WTC11 (cell line): ENCODE measurements at regions not wholly inside any gene's neighbourhood (a gene's known extent, or its start where the extent isn't known, plus 50 kb on each side); places are given as distances from the start of the nearest gene placed in this dataset.

Experiments used
- ATAC-seq: fragments of 200-7000 bp; cut with Tn5 transposase; 2 replicates; pipeline ENCODE4 v1.10.0; 2021; ENCODE audit warnings: mild to moderate bottlenecking, moderate library complexity
- CTCF ChIA-PET: fragments of 300-600 bp; sonication (Branson Sonifier 250); formaldehyde crosslinking; loops from one replicate; lab custom pipeline; 2021; ENCODE audit warnings: antibody characterized with exemption; lab: Charles Lee
- POLR2A ChIA-PET: fragments of 350-600 bp; sonication (Branson Sonifier 250); formaldehyde crosslinking; loops from one replicate; lab custom pipeline; 2021; ENCODE audit warnings: antibody characterized with exemption; lab: Charles Lee
- DNase-seq: peaks from one replicate; pipeline ENCODE4 v3.0.0; 2021; ENCODE audit warnings: low spot score
- H3K27ac Mint-ChIP-seq: 2 replicates; pipeline ENCODE4 v1.8.0; 2021; ENCODE audit warnings: mixed read lengths
- H3K27me3 Mint-ChIP-seq: 2 replicates; pipeline ENCODE4 v1.8.0; 2021; ENCODE audit warnings: low read depth, mild to moderate bottlenecking, moderate library complexity, mixed read lengths
- H3K36me3 Mint-ChIP-seq: 2 replicates; pipeline ENCODE4 v1.8.0; 2021; ENCODE audit warnings: mixed read lengths
- H3K4me1 Mint-ChIP-seq: 2 replicates; pipeline ENCODE4 v1.8.0; 2022; ENCODE audit warnings: mixed read lengths
- H3K4me3 Mint-ChIP-seq: 2 replicates; pipeline ENCODE4 v1.8.0; 2021; ENCODE audit warnings: mild to moderate bottlenecking, moderate library complexity, mixed read lengths
- H3K9me3 Mint-ChIP-seq: 2 replicates; pipeline ENCODE4 v1.8.0; 2021; ENCODE audit warnings: mixed read lengths
- ELF4 ChIP-seq: sonication (generic); formaldehyde crosslinking; IDR thresholded peaks from 2 replicates; pipeline ENCODE4 v1.8.1; 2022; ENCODE audit warnings: low read depth, mild to moderate bottlenecking, moderate library complexity, missing genetic modification reagents
- ESRRA ChIP-seq: sonication (generic); formaldehyde crosslinking; IDR thresholded peaks from 2 replicates; pipeline ENCODE4 v1.8.1; 2022; ENCODE audit warnings: mild to moderate bottlenecking, missing genetic modification reagents, borderline replicate concordance
- HMGA2 ChIP-seq: fragments of 250-450 bp; sonication (Bioruptor Pico); IDR thresholded peaks from 2 replicates; pipeline ENCODE4 v1.4.0; 2021; ENCODE audit warnings: mild to moderate bottlenecking, moderate library complexity
- JAZF1 ChIP-seq: fragments of 250-450 bp; sonication (Bioruptor Pico); IDR thresholded peaks from 2 replicates; pipeline ENCODE4 v1.9.0; 2021; ENCODE audit warnings: moderate library complexity, mild to moderate bottlenecking, inconsistent platforms
- MXD4 ChIP-seq: fragments of 250-450 bp; sonication (Bioruptor Pico); IDR thresholded peaks from 2 replicates; pipeline ENCODE4 v1.8.0; 2021; ENCODE audit warnings: mild to moderate bottlenecking, moderate library complexity, borderline replicate concordance
- NFATC4 ChIP-seq: fragments of 250-450 bp; sonication (Bioruptor Pico); IDR thresholded peaks from 2 replicates; pipeline ENCODE4 v1.9.0; 2021; ENCODE audit warnings: mild to moderate bottlenecking
- OVOL2 ChIP-seq: fragments of 250-450 bp; sonication (Bioruptor Pico); IDR thresholded peaks from 2 replicates; pipeline ENCODE4 v1.9.0; 2021; ENCODE audit warnings: mild to moderate bottlenecking, borderline replicate concordance
- SMAD3 ChIP-seq: sonication (generic); formaldehyde crosslinking; IDR thresholded peaks from 2 replicates; pipeline ENCODE4 v1.8.0; 2022; ENCODE audit warnings: missing genetic modification reagents, mild to moderate bottlenecking, borderline replicate concordance
- TEAD1 ChIP-seq: sonication (generic); formaldehyde crosslinking; IDR thresholded peaks from 2 replicates; pipeline ENCODE4 v1.8.0; 2022; ENCODE audit warnings: mild to moderate bottlenecking, missing genetic modification reagents
- TEAD4 ChIP-seq: sonication (generic); formaldehyde crosslinking; IDR thresholded peaks from 2 replicates; pipeline ENCODE4 v1.8.0; 2022; ENCODE audit warnings: mild to moderate bottlenecking, missing genetic modification reagents
- TP53 ChIP-seq: sonication (generic); formaldehyde crosslinking; IDR thresholded peaks from 2 replicates; pipeline ENCODE4 v1.8.1; 2023; ENCODE audit warnings: mild to moderate bottlenecking, missing genetic modification reagents
- ZNF671 ChIP-seq: fragments of 250-450 bp; sonication (Bioruptor Pico); IDR thresholded peaks from 2 replicates; pipeline ENCODE4 v1.8.0; 2021; ENCODE audit warnings: mild to moderate bottlenecking
- TF ChIP-seq, protein P1 (sequence below): fragments of 250-450 bp; sonication (Bioruptor Pico); conservative IDR thresholded peaks from 2 replicates; pipeline ENCODE4 v1.9.0; 2021; ENCODE audit warnings: mild to moderate bottlenecking
- TF ChIP-seq, protein P2 (sequence below): sonication (generic); formaldehyde crosslinking; IDR thresholded peaks from 2 replicates; pipeline ENCODE4 v1.8.1; 2022; ENCODE audit warnings: missing genetic modification reagents, borderline replicate concordance
- TF ChIP-seq, protein P3 (sequence below): sonication (generic); formaldehyde crosslinking; conservative IDR thresholded peaks from 2 replicates; pipeline ENCODE4 v1.8.1; 2022; ENCODE audit warnings: mild to moderate bottlenecking, missing genetic modification reagents
- TF ChIP-seq, protein P4 (sequence below): sonication (generic); formaldehyde crosslinking; IDR thresholded peaks from 2 replicates; pipeline ENCODE4 v1.8.1; 2023; ENCODE audit warnings: mild to moderate bottlenecking, missing genetic modification reagents, moderate library complexity
- TF ChIP-seq, protein P5 (sequence below): fragments of 250-450 bp; sonication (Bioruptor Pico); IDR thresholded peaks from 2 replicates; pipeline ENCODE4 v1.9.0; 2021; ENCODE audit warnings: mild to moderate bottlenecking
- TF ChIP-seq, protein P6 (sequence below): fragments of 250-450 bp; sonication (Bioruptor Pico); IDR thresholded peaks from 2 replicates; pipeline ENCODE4 v2.1.2; 2022; ENCODE audit warnings: mild to moderate bottlenecking, moderate library complexity
- TF ChIP-seq, protein P7 (sequence below): sonication (generic); formaldehyde crosslinking; IDR thresholded peaks from 2 replicates; pipeline ENCODE4 v1.8.1; 2023; ENCODE audit warnings: mild to moderate bottlenecking, moderate library complexity, missing genetic modification reagents
- TF ChIP-seq, protein P8 (sequence below): sonication (generic); formaldehyde crosslinking; IDR thresholded peaks from 2 replicates; pipeline ENCODE4 v1.8.0; 2022; ENCODE audit warnings: mild to moderate bottlenecking, missing genetic modification reagents

DNA sequence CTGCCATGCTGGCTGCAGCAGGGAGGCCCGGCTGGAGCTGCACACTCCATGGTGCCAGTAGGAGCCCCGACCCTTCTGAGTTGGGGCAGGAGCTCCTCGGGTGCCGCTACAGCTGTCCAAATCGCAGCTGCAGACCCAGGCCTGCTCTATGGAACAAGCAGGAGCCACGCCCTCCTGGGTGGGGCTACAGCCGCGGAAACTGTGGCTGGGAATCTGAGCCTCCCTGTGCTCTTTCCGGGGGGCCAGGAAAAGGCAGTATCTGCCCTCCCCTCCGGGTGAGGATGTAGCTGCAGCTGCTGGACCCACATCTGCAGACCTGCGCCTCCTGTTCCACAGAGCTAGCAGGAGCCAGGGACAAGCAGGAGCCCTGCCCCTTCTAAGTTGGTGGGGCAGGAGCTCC lies 278.9 kb upstream of the ACTBL2 start:
- ATAC-seq: peak; percentile 50; the same call in 1 of the 2 replicates
- no peaks in the 10 kb centered on the region for H3K27me3 Mint-ChIP-seq
- TF ChIP-seq TP53 (CRISPR knock-in tag): no peak
- no peak for TF ChIP-seq ESRRA (CRISPR knock-in tag)
- TF ChIP-seq ZNF671 (CRISPR knock-in tag): no peak
- TF ChIP-seq OVOL2 (CRISPR knock-in tag): no peak
- TF ChIP-seq, protein P1, sequence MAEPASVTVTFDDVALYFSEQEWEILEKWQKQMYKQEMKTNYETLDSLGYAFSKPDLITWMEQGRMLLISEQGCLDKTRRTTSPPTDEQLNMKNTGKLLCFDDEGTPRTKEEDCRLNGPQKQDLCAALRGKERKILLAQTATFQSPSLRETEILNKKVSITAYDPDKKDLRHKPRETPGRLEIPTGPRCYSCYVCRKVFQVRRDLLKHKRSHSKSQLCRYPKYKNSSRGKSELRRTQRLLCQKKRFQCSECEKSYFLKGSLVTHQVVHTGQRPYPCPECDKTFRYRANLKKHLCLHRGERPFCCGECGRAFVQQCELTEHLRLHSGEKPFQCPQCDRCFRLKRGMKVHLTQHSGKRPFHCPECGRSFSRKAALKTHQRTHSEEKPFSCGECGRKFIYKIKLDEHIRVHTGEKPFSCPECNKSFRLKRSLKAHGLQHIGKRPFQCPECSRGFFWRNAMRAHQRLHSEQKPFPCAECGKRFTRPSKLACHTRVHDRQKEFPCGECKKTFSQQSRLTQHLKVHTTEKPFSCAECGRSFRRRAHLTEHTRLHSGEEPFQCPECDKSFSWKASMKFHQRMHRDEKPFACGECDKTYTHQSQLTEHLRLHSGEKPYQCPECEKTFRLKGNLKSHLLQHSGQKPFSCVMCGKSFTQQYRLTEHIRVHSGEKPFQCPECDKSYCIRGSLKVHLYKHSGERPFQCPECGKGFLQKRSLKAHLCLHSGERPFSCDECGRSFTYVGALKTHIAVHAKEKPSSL: no peak
- TF ChIP-seq TEAD4 (CRISPR knock-in tag): no peak
- no peak for TF ChIP-seq JAZF1 (CRISPR knock-in tag)
- no peak overlapping the region for H3K4me3 Mint-ChIP-seq
- H3K36me3 Mint-ChIP-seq: no peaks in the 10 kb centered on the region
- CTCF ChIA-PET: no interaction called here
- no peak for DNase-seq
- H3K4me1 Mint-ChIP-seq: no peaks in the 10 kb centered on the region
- H3K9me3 Mint-ChIP-seq: peaks cover 10% of the 10 kb centered on the region
- POLR2A ChIA-PET: no interaction called here
- H3K27ac Mint-ChIP-seq: no peak overlapping the region

DNA sequence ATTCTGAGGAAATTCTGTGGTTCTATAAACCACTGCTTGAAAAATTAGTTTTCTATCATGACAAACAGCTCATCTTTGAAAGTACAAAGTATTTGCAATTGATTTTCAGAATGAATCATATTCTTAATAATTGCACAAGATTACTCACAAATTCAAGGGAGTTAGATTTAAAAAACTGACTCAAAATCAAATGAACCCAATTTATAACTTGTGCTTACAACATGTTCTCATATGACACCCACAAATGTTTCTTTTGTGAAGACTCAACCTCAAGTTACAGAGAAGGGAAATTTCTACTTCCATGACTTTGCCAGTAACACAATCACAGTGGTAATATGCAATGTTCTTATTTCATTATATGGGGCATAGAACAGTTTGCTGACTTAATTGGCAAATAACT lies 272.0 kb upstream of the ACTBL2 start:
- Mint-ChIP-seq H3K27ac (no peak overlapping the region), H3K36me3 (no peaks in the 10 kb centered on the region), H3K4me1 (no peaks in the 10 kb centered on the region), H3K27me3 (no peaks in the 10 kb centered on the region), H3K9me3 (0 out of 2 replicates have a peak, but pooled peaks cover 3% of the 10 kb centered on the region), H3K4me3 (no peak overlapping the region)
- no peak for TF ChIP-seq MXD4 (CRISPR knock-in tag)
- TF ChIP-seq, protein P2, sequence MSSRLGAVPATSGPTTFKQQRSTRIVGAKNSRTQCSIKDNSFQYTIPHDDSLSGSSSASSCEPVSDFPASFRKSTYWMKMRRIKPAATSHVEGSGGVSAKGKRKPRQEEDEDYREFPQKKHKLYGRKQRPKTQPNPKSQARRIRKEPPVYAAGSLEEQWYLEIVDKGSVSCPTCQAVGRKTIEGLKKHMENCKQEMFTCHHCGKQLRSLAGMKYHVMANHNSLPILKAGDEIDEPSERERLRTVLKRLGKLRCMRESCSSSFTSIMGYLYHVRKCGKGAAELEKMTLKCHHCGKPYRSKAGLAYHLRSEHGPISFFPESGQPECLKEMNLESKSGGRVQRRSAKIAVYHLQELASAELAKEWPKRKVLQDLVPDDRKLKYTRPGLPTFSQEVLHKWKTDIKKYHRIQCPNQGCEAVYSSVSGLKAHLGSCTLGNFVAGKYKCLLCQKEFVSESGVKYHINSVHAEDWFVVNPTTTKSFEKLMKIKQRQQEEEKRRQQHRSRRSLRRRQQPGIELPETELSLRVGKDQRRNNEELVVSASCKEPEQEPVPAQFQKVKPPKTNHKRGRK (CRISPR knock-in tag): no peak
- TF ChIP-seq, protein P3, sequence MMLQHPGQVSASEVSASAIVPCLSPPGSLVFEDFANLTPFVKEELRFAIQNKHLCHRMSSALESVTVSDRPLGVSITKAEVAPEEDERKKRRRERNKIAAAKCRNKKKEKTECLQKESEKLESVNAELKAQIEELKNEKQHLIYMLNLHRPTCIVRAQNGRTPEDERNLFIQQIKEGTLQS (CRISPR knock-in tag): no peak
- POLR2A ChIA-PET: no interaction called here
- ATAC-seq (no peak), DNase-seq (no peak)
- CTCF ChIA-PET: no interaction called here

DNA sequence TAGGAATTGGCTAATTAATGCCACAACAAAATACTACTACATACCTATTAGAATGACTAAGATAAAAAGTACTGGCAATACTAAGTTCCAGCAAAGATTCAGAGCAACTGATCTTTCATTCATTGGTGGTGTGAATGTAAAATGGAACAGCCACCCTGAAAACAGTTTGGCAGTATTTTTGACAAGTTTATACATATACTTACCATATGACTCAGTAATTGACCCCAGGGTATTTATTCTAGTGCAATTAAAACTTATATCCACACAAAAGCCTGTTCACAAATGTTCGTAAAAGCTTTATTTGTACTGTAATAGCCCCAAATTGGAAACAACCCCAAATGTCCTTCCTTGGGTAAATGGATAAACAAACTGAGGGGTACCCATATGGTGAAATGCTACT lies 270.8 kb upstream of the ACTBL2 start:
- no peaks in the 10 kb centered on the region for H3K27me3 Mint-ChIP-seq
- TF ChIP-seq ELF4 (CRISPR knock-in tag) (no peak), TEAD4 (CRISPR knock-in tag) (no peak), NFATC4 (CRISPR knock-in tag) (no peak), SMAD3 (no peak), TEAD1 (CRISPR knock-in tag) (no peak), HMGA2 (CRISPR knock-in tag) (no peak)
- TF ChIP-seq, protein P4, sequence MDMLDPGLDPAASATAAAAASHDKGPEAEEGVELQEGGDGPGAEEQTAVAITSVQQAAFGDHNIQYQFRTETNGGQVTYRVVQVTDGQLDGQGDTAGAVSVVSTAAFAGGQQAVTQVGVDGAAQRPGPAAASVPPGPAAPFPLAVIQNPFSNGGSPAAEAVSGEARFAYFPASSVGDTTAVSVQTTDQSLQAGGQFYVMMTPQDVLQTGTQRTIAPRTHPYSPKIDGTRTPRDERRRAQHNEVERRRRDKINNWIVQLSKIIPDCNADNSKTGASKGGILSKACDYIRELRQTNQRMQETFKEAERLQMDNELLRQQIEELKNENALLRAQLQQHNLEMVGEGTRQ: no peak
- TF ChIP-seq, protein P5, sequence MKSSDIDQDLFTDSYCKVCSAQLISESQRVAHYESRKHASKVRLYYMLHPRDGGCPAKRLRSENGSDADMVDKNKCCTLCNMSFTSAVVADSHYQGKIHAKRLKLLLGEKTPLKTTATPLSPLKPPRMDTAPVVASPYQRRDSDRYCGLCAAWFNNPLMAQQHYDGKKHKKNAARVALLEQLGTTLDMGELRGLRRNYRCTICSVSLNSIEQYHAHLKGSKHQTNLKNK (CRISPR knock-in tag): no peak
- TF ChIP-seq, protein P6, sequence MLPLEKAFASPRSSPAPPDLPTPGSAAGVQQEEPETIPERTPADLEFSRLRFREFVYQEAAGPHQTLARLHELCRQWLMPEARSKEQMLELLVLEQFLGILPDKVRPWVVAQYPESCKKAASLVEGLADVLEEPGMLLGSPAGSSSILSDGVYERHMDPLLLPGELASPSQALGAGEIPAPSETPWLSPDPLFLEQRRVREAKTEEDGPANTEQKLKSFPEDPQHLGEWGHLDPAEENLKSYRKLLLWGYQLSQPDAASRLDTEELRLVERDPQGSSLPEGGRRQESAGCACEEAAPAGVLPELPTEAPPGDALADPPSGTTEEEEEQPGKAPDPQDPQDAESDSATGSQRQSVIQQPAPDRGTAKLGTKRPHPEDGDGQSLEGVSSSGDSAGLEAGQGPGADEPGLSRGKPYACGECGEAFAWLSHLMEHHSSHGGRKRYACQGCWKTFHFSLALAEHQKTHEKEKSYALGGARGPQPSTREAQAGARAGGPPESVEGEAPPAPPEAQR: no peak
- TF ChIP-seq, protein P7, sequence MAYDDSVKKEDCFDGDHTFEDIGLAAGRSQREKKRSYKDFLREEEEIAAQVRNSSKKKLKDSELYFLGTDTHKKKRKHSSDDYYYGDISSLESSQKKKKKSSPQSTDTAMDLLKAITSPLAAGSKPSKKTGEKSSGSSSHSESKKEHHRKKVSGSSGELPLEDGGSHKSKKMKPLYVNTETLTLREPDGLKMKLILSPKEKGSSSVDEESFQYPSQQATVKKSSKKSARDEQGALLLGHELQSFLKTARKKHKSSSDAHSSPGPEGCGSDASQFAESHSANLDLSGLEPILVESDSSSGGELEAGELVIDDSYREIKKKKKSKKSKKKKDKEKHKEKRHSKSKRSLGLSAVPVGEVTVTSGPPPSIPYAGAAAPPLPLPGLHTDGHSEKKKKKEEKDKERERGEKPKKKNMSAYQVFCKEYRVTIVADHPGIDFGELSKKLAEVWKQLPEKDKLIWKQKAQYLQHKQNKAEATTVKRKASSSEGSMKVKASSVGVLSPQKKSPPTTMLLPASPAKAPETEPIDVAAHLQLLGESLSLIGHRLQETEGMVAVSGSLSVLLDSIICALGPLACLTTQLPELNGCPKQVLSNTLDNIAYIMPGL (CRISPR knock-in tag): no peak
- TF ChIP-seq, protein P8, sequence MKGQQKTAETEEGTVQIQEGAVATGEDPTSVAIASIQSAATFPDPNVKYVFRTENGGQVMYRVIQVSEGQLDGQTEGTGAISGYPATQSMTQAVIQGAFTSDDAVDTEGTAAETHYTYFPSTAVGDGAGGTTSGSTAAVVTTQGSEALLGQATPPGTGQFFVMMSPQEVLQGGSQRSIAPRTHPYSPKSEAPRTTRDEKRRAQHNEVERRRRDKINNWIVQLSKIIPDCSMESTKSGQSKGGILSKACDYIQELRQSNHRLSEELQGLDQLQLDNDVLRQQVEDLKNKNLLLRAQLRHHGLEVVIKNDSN (CRISPR knock-in tag): no peak

More for the DNA sequence above, 270.8 kb upstream of the ACTBL2 start:
- no peak for DNase-seq
- POLR2A ChIA-PET: no interaction called here
- no peak for ATAC-seq
- Mint-ChIP-seq H3K36me3 (no peaks in the 10 kb centered on the region), H3K27ac (no peak overlapping the region), H3K4me3 (no peak overlapping the region), H3K4me1 (no peaks in the 10 kb centered on the region), H3K9me3 (0 out of 2 replicates have a peak, but pooled peaks cover 3% of the 10 kb centered on the region)
- CTCF ChIA-PET: no interaction called here
